Naive thymus-derived CD8-positive, alpha-beta T cell (primary cell): ENCODE measurements at regions not wholly inside any gene's neighbourhood (a gene's known extent, or its start where the extent isn't known, plus 50 kb on each side); places are given as distances from the start of the nearest gene placed in this dataset.

Experiments
- ATAC-seq, 2 donors: fragments of 150-1000 bp; cut with Tn5 transposase in 1 of 2; sonication (Bioruptor Pico), chemical (Tn5 transposase) in 1 of 2; 1 replicate in 1 of 2; 2 replicates in 1 of 2; pipeline ENCODE4 v1.10.0; 2021; ENCODE audit warnings: mild to moderate bottlenecking in 2 of 2, moderate library complexity in 2 of 2
- POLR2A ChIA-PET: fragments of 350-600 bp; sonication (Branson Sonifier 250); formaldehyde crosslinking; loops from one replicate; lab custom pipeline; 2021; ENCODE audit warnings: antibody characterized with exemption; lab: Charles Lee
- DNase-seq, 10 donors: peaks; one replicate each; pipeline versions ENCODE4 v3.0.0 to v3.0.0-alpha.2; 2020 to 2022
- H3K27ac Mint-ChIP-seq, 10 donors: one replicate each; pipeline ENCODE4 v1.8.0; 2020 to 2022; ENCODE audit warnings: mild to moderate bottlenecking in 10 of 10, mixed read lengths in 10 of 10, moderate library complexity in 4 of 10, inconsistent platforms in 1 of 10
- H3K27me3 Mint-ChIP-seq, 5 donors: one replicate each; pipeline ENCODE4 v1.8.0; 2021 to 2022; ENCODE audit warnings: mixed read lengths in 5 of 5
- H3K36me3 Mint-ChIP-seq, 3 donors: one replicate each; pipeline ENCODE4 v1.8.0; 2020 to 2022; ENCODE audit warnings: mixed read lengths in 3 of 3, mild to moderate bottlenecking in 2 of 3, inconsistent platforms in 1 of 3
- H3K4me1 Mint-ChIP-seq, 4 donors: one replicate each; pipeline ENCODE4 v1.8.0; 2021 to 2022; ENCODE audit warnings: mixed read lengths in 4 of 4
- H3K4me3 Mint-ChIP-seq, 10 donors: one replicate each; pipeline ENCODE4 v1.8.0; 2020 to 2022; ENCODE audit warnings: mild to moderate bottlenecking in 10 of 10, mixed read lengths in 10 of 10, moderate library complexity in 6 of 10, inconsistent platforms in 1 of 10
- H3K9me3 Mint-ChIP-seq, 9 donors: one replicate each; pipeline ENCODE4 v1.8.0; 2020 to 2022; ENCODE audit warnings: mixed read lengths in 9 of 9, mild to moderate bottlenecking in 3 of 9, inconsistent platforms in 1 of 9, moderate library complexity in 1 of 9

- peaks cover 0 to 15% (median 12%) of the 10 kb centered on the region in 3 donors for H3K36me3 Mint-ChIP-seq
- H3K4me1 Mint-ChIP-seq = peaks cover 0 to 2% (median 1%) of the 10 kb centered on the region in 4 donors
- H3K27me3 Mint-ChIP-seq = peaks cover 0 to 4% (median 0%) of the 10 kb centered on the region in 5 donors
- ATAC-seq (no peak), DNase-seq (peak in 1 of 10 donors; percentile 16)
- no peak overlapping the region for H3K27ac Mint-ChIP-seq
- H3K4me3 Mint-ChIP-seq = no peak overlapping the region
- peaks cover 9 to 23% (median 19%) of the 10 kb centered on the region in 9 donors for H3K9me3 Mint-ChIP-seq
- POLR2A ChIA-PET = no interaction called here
These were observed 72.0 kb upstream of the ODC1 start for GRCh38 chr2:10520154-10520553.

- ATAC-seq = no peak
- Mint-ChIP-seq H3K27ac (no peak overlapping the region), H3K36me3 (peaks cover 0 to 18% (median 16%) of the 10 kb centered on the region in 3 donors), H3K27me3 (peaks cover 0 to 4% (median 0%) of the 10 kb centered on the region in 5 donors), H3K4me3 (no peak overlapping the region), H3K9me3 (peaks cover 10 to 30% (median 25%) of the 10 kb centered on the region in 9 donors), H3K4me1 (peaks cover 0 to 6% (median 3%) of the 10 kb centered on the region in 4 donors)
- no peak for DNase-seq
- POLR2A ChIA-PET = no interaction called here
These were observed 71.2 kb upstream of the ODC1 start for GRCh38 chr2:10519394-10519740.

DNA sequence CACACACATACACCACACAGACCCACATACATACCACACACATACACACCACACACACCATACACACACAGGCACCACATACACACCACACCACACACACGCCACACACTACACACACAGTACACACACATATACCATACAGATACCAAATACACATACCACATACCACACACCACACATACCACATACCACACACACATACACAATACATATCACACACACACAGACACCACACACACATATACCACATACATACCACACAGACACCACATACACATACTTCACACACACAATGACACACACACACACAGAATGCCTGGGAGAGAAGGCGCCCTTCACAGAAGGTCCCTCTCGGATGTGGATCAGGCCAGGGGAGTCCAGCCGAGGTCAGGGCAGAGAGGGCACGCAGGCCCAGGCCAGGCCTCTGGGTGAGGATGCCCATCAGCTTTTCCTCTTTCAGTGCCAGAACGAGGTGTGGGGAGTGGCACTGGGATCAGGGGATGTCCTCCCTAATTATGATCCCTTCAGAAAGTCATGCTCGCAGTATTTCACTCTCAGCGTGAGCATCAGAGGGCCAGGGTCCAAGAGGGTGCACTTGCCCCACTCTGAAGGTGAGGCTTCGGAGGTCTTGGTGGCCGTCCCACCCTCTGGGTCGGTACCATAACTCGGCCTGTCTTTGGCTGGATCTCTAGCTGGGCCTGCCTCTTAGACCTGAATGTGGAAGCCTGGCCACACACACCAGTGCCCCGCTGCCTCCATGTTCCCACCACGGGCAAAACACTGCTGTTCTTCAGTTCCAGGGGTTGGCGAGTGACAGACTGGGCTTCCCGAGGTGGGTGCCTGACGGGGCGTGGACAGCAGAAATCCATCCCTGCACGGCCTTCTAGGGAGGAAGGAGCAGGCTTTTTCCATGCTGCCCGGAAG lies 70.6 kb upstream of the ODC1 start:
- DNase-seq (no peak), ATAC-seq (no peak)
- Mint-ChIP-seq H3K4me1 (peaks cover 0 to 12% (median 5%) of the 10 kb centered on the region in 4 donors), H3K27me3 (peaks cover 0 to 3% (median 0%) of the 10 kb centered on the region in 5 donors), H3K36me3 (peaks cover 0 to 18% (median 17%) of the 10 kb centered on the region in 3 donors), H3K4me3 (no peak overlapping the region), H3K27ac (no peak overlapping the region), H3K9me3 (peaks cover 10 to 32% (median 26%) of the 10 kb centered on the region in 9 donors)
- POLR2A ChIA-PET = no interaction called here

GRCh38 chr2:10517351-10518043 lies 69.4 kb upstream of the ODC1 start:
- Mint-ChIP-seq H3K36me3 (peaks cover 0 to 18% (median 17%) of the 10 kb centered on the region in 3 donors), H3K4me1 (peaks cover 0 to 16% (median 4%) of the 10 kb centered on the region in 4 donors), H3K27ac (no peak overlapping the region), H3K4me3 (no peak overlapping the region), H3K9me3 (peaks cover 10 to 32% (median 26%) of the 10 kb centered on the region in 9 donors), H3K27me3 (no peaks in the 10 kb centered on the region)
- POLR2A ChIA-PET = no interaction called here
- ATAC-seq (no peak), DNase-seq (no peak)

DNA sequence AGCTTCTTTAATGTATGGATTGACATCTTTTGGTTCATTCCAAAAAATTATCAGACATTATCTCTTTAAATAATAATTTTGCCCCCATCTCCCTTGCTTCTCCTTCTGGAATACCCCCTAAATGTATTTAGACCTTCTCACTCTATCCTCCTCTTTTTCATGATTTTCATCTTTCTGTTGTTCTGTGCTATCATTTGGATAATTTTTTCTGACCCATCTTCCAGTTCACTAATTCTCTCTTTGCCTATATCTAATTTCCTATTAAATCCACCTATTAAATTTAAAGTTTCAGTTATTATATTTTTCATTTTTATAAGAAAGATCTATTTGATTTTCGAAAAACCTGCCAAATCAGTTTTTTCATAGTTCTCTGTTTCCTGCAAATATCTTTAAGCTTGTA lies 67.8 kb upstream of the ODC1 start:
- peak overlapping the region in 1 of 10 donors; percentile 58 for H3K27ac Mint-ChIP-seq
- peaks cover 10 to 32% (median 26%) of the 10 kb centered on the region in 9 donors for H3K9me3 Mint-ChIP-seq
- ATAC-seq (no peak), DNase-seq (no peak)
- POLR2A ChIA-PET = no interaction called here
- H3K4me1 Mint-ChIP-seq = peaks cover 0 to 16% (median 4%) of the 10 kb centered on the region in 4 donors
- H3K4me3 Mint-ChIP-seq = no peak overlapping the region
- no peaks in the 10 kb centered on the region for H3K27me3 Mint-ChIP-seq
- H3K36me3 Mint-ChIP-seq = peaks cover 0 to 18% (median 17%) of the 10 kb centered on the region in 3 donors

DNA sequence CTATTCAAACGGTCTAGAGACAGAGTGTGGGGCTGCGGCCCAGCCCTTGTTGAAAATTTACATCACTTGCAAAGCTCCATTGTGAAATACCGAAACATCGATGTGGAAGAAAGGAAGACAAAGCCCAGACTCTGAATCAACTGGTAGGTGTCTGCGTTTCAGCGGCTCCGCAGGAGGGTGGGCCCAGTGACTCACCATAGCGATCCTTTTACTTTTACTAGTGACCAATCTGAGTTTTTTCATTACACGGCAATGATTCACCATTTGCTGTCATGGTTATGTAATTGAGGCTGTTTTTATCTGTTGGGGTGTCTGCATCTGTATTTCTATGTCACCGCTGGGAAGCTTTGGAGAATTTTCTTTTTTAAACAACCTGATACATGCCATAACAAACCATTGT lies 66.6 kb upstream of the ODC1 start:
- Mint-ChIP-seq H3K27me3 (no peaks in the 10 kb centered on the region), H3K27ac (no peak overlapping the region), H3K9me3 (peaks cover 10 to 32% (median 26%) of the 10 kb centered on the region in 9 donors), H3K36me3 (peaks cover 0 to 18% (median 17%) of the 10 kb centered on the region in 3 donors), H3K4me1 (peaks cover 0 to 16% (median 4%) of the 10 kb centered on the region in 4 donors), H3K4me3 (no peak overlapping the region)
- DNase-seq (no peak), ATAC-seq (no peak)
- POLR2A ChIA-PET = no interaction called here

DNA sequence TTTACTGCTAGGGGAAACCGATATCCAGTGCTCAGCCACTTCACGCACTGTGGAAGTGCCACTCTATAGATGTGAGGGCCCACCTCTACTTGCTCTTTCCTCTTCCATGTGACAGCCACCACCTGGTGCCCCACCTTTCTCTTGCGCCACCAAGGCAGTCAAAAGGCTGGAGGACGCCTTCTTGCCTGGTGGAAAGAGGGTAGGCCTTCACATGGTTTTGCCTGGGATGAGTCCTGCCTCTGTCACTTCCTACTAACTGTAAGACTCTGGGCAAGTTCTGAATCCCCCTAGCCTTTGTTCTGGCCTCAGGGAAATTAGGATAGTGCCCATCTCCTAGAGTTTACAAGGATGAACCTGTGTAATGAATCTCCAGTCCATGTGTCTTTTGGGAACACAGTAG lies 66.1 kb upstream of the ODC1 start:
- Mint-ChIP-seq H3K36me3 (peaks cover 0 to 18% (median 17%) of the 10 kb centered on the region in 3 donors), H3K4me1 (peaks cover 0 to 16% (median 4%) of the 10 kb centered on the region in 4 donors), H3K27me3 (no peaks in the 10 kb centered on the region), H3K27ac (no peak overlapping the region), H3K9me3 (peaks cover 10 to 32% (median 26%) of the 10 kb centered on the region in 9 donors), H3K4me3 (no peak overlapping the region)
- ATAC-seq (no peak), DNase-seq (no peak)
- POLR2A ChIA-PET = no interaction called here

- Mint-ChIP-seq H3K36me3 (peaks cover 0 to 18% (median 17%) of the 10 kb centered on the region in 3 donors), H3K4me3 (no peak overlapping the region), H3K4me1 (peaks cover 0 to 16% (median 4%) of the 10 kb centered on the region in 4 donors), H3K27ac (no peak overlapping the region), H3K9me3 (peaks cover 10 to 32% (median 26%) of the 10 kb centered on the region in 9 donors), H3K27me3 (no peaks in the 10 kb centered on the region)
- no peak for ATAC-seq
- POLR2A ChIA-PET = no interaction called here
- no peak for DNase-seq
These were observed 65.1 kb upstream of the ODC1 start for GRCh38 chr2:10513201-10513600.

GRCh38 chr2:10508038-10508437 lies 59.9 kb upstream of the ODC1 start:
- Mint-ChIP-seq H3K36me3 (no peaks in the 10 kb centered on the region), H3K27ac (no peak overlapping the region), H3K9me3 (no peaks in the 10 kb centered on the region), H3K27me3 (no peaks in the 10 kb centered on the region), H3K4me3 (no peak overlapping the region), H3K4me1 (peaks cover 0 to 1% (median 0%) of the 10 kb centered on the region in 4 donors)
- ATAC-seq (no peak), DNase-seq (no peak)
- POLR2A ChIA-PET = no interaction called here

GRCh38 chr2:10507106-10507505 lies 59.0 kb upstream of the ODC1 start:
- POLR2A ChIA-PET = no interaction called here
- DNase-seq (no peak), ATAC-seq (no peak)
- H3K36me3 Mint-ChIP-seq = no peaks in the 10 kb centered on the region
- H3K9me3 Mint-ChIP-seq = no peaks in the 10 kb centered on the region
- H3K27me3 Mint-ChIP-seq = peaks cover 0 to 9% (median 6%) of the 10 kb centered on the region in 5 donors
- no peak overlapping the region for H3K4me3 Mint-ChIP-seq
- peaks cover 0 to 1% (median 0%) of the 10 kb centered on the region in 4 donors for H3K4me1 Mint-ChIP-seq
- no peak overlapping the region for H3K27ac Mint-ChIP-seq

GRCh38 chr2:10504994-10505820 lies 57.1 kb upstream of the ODC1 start:
- Mint-ChIP-seq H3K4me1 (peaks cover 0 to 2% (median under 1%) of the 10 kb centered on the region in 4 donors), H3K36me3 (no peaks in the 10 kb centered on the region), H3K4me3 (no peak overlapping the region), H3K27ac (no peak overlapping the region), H3K27me3 (peaks cover 2 to 14% (median 6%) of the 10 kb centered on the region in 5 donors), H3K9me3 (no peaks in the 10 kb centered on the region)
- ATAC-seq (no peak), DNase-seq (no peak)
- POLR2A ChIA-PET = no interaction called here

DNA sequence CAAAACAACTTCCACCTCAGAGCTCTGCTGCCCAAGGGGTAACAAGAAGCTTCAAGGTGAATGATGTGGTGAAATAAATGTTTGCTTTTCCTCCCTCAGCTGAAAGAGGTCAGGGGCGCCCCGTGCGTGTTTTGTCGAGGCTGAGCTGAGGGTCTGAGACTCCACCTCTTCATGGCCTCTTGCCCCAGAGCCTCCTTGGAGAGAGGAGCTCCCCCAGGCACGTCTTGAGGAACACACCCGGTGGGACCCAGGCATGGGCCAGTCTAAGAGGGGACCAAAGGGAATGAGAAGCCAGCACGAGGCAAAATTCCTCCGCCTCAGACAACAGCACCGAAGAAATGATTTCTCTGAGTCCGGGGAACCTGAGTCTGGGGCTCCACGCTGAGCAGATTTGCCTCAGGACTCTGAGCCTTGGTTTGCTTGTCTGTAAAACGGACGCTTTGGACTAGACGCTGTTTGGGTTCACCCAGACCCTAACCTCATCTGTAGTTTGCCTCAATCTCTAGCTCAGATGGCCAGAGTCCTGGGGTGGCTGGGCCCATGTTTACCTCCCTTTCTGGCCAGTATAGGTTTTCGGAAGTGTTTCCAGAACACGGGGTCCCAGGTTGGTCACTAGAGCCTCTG lies 56.4 kb upstream of the ODC1 start:
- H3K36me3 Mint-ChIP-seq = no peaks in the 10 kb centered on the region
- DNase-seq (no peak), ATAC-seq (no peak)
- H3K4me1 Mint-ChIP-seq = peaks cover 0 to 2% (median under 1%) of the 10 kb centered on the region in 4 donors
- no peak overlapping the region for H3K4me3 Mint-ChIP-seq
- peaks cover 2 to 14% (median 6%) of the 10 kb centered on the region in 5 donors for H3K27me3 Mint-ChIP-seq
- POLR2A ChIA-PET = interaction anchor here (1.1 kb wide), 1 partner anchor 10 kb away, joined by 4 read pairs; no protein-coding TSS in a partner anchor
- H3K9me3 Mint-ChIP-seq = no peaks in the 10 kb centered on the region
- no peak overlapping the region for H3K27ac Mint-ChIP-seq
